B cell (primary cell): ENCODE measurements at regions not wholly inside any gene's neighbourhood (a gene's known extent, or its start where the extent isn't known, plus 50 kb on each side); places are given as distances from the start of the nearest gene placed in this dataset. TPM values are rescaled to one million over a fixed set of nuclear protein-coding genes. Genes with fewer than 3 reads are reported as not detected.

Experiments
- ATAC-seq: fragments of 200-7000 bp; cut with Tn5 transposase; one replicate; pipeline ENCODE4 v1.10.0; 2021; ENCODE audit warnings: low read depth, mild to moderate bottlenecking, moderate number of reproducible peaks, moderate library complexity
- CTCF ChIA-PET: fragments of 350-600 bp; sonication (Branson Sonifier 250); formaldehyde crosslinking; loops from one replicate; lab custom pipeline; 2021; ENCODE audit warnings: antibody characterized with exemption, inconsistent platforms; lab: Charles Lee
- POLR2A ChIA-PET: fragments of 350-600 bp; sonication (Branson Sonifier 250); formaldehyde crosslinking; loops from one replicate; lab custom pipeline; 2021; ENCODE audit warnings: antibody characterized with exemption; lab: Charles Lee
- DNase-seq: peaks from one replicate; pipeline ENCODE4 v3.0.0; 2013
- H2AFZ ChIP-seq: 2 replicates; pipeline ENCODE4 v1.6.1; 2012; ENCODE audit warnings: mild to moderate bottlenecking, low read depth, low read length; ENCODE audit not compliant: insufficient read depth, poor library complexity, severe bottlenecking
- H3K27ac ChIP-seq, 2 donors: 1 replicate in 1 of 2; 2 replicates in 1 of 2; pipeline ENCODE4 v1.5.1; 2012 to 2013; ENCODE audit warnings: low read length in 2 of 2, mild to moderate bottlenecking in 2 of 2, moderate library complexity in 1 of 2
- H3K27me3 ChIP-seq, 4 experiments: fragments of 200-600 bp in 1 of 4; sonication (generic) in 1 of 4; replicated peaks in 1 of 4; 1 replicate in 2 of 4; 2 replicates in 2 of 4; pipeline versions ENCODE4 v1.6.1 to v1.7.0; 2013 to 2016; ENCODE audit warnings: low read length in 3 of 4, mild to moderate bottlenecking in 2 of 4, mixed read lengths in 1 of 4, moderate library complexity in 1 of 4; ENCODE audit not compliant: insufficient read depth in 4 of 4, control insufficient read depth in 3 of 4; ENCODE audit errors: control extremely low read depth in 1 of 4
- H3K36me3 ChIP-seq, 2 experiments: replicated peaks in 1 of 2; 1 replicate in 1 of 2; 2 replicates in 1 of 2; pipeline versions ENCODE4 v1.6.1 to v1.7.1; 2013; ENCODE audit warnings: low read length in 1 of 2; ENCODE audit not compliant: insufficient read depth in 2 of 2, control insufficient read depth in 1 of 2; ENCODE audit errors: control extremely low read depth in 1 of 2, extremely low read depth in 1 of 2
- H3K4me1 ChIP-seq, 2 donors: fragments of 200-600 bp in 1 of 2; sonication (generic) in 1 of 2; 1 replicate in 1 of 2; 2 replicates in 1 of 2; pipeline versions ENCODE4 v1.5.1 to v1.6.1; 2013 to 2017; ENCODE audit warnings: low read length in 2 of 2; ENCODE audit not compliant: control insufficient read depth in 2 of 2, insufficient read depth in 2 of 2
- H3K4me2 ChIP-seq: replicated peaks from 2 replicates; pipeline ENCODE3; 2012; ENCODE audit warnings: mild to moderate bottlenecking, low read depth, low read length; ENCODE audit not compliant: poor library complexity, severe bottlenecking
- H3K4me3 ChIP-seq, 5 experiments: fragments of 200-600 bp in 1 of 5; sonication (generic) in 1 of 5; 1 replicate in 3 of 5; 2 replicates in 2 of 5; pipeline versions ENCODE4 v1.5.1 to v1.7.0; 2011 to 2016; ENCODE audit warnings: low read length in 4 of 5, mild to moderate bottlenecking in 4 of 5, low read depth in 2 of 5, control low read depth in 1 of 5, moderate library complexity in 1 of 5; ENCODE audit not compliant: insufficient read depth in 1 of 5; ENCODE audit errors: control extremely low read depth in 1 of 5, extremely low read depth in 1 of 5
- H3K79me2 ChIP-seq: fragments of 200-600 bp; sonication (generic); one replicate; pipeline ENCODE4 v1.6.0; 2016; ENCODE audit warnings: low read length; ENCODE audit not compliant: control insufficient read depth, insufficient read depth
- H3K9ac ChIP-seq: fragments of 200-600 bp; sonication (generic); 2 replicates; pipeline ENCODE4 v1.6.1; 2017; ENCODE audit warnings: mild to moderate bottlenecking, low read length, moderate library complexity
- H3K9me3 ChIP-seq, 3 donors: one replicate each; pipeline versions ENCODE4 v1.6.1 to v1.7.1; 2013; ENCODE audit warnings: low read length in 2 of 3; ENCODE audit not compliant: control insufficient read depth in 2 of 3, insufficient read depth in 1 of 3; ENCODE audit errors: control extremely low read depth in 1 of 3
- H4K20me1 ChIP-seq: 2 replicates; pipeline ENCODE4 v1.6.0; 2012; ENCODE audit warnings: mild to moderate bottlenecking, low read length; ENCODE audit not compliant: insufficient read depth, control insufficient read depth, poor library complexity, severe bottlenecking
- H3K27ac Mint-ChIP-seq: one replicate; pipeline ENCODE4 v1.8.0; 2021; ENCODE audit warnings: mixed read lengths
- H3K27me3 Mint-ChIP-seq: one replicate; pipeline ENCODE4 v1.8.0; 2021; ENCODE audit warnings: mixed read lengths
- H3K4me1 Mint-ChIP-seq: one replicate; pipeline ENCODE4 v1.8.0; 2021; ENCODE audit warnings: mixed read lengths
- H3K4me3 Mint-ChIP-seq: one replicate; pipeline ENCODE4 v1.8.0; 2021; ENCODE audit warnings: mixed read lengths
- H3K9me3 Mint-ChIP-seq: one replicate; pipeline ENCODE4 v1.8.0; 2022; ENCODE audit warnings: mixed read lengths; ENCODE audit not compliant: insufficient read depth
- CTCF ChIP-seq: fragments of 200-600 bp; IDR thresholded peaks from one replicate; pipeline ENCODE4 v1.8.0; 2022; ENCODE audit warnings: antibody characterized with exemption, mild to moderate bottlenecking
- EZH2 ChIP-seq: IDR thresholded peaks from 2 replicates; pipeline ENCODE4 v1.6.1; 2012; ENCODE audit warnings: borderline replicate concordance, low read depth, mild to moderate bottlenecking, moderate library complexity, low read length; ENCODE audit not compliant: insufficient read depth, poor library complexity, severe bottlenecking
- WGBS: methylation state at CpG from one replicate; pipeline ENCODE4 v1.1.5; 2013; ENCODE audit warnings: missing lambda C conversion rate; ENCODE audit not compliant: insufficient coverage; 5-methylcytosine and 5-hydroxymethylcytosine counted together
- intact Hi-C: fragments of 100-400 bp; cut with micrococcal nuclease; formaldehyde crosslinking; loops from one replicate; pipeline ENCODE4 v1.10.0; 2022
- small RNA-seq: library from RNA; depleted of rRNA; stranded (forward); fragments of <200 nt; gene quantifications from one replicate; pipeline ENCODE3, GENCODE V24; 2012; ENCODE audit warnings: low replicate concordance, low read depth; ENCODE audit not compliant: insufficient read length

- no peaks in the 10 kb centered on the region for H3K79me2 ChIP-seq
- no peaks in the 10 kb centered on the region for H3K27me3 ChIP-seq
- CTCF ChIA-PET = no interaction called here
- no peak overlapping the region for H3K4me2 ChIP-seq
- H3K36me3 ChIP-seq = no peaks in the 10 kb centered on the region
- H3K9me3 ChIP-seq = peaks cover 0 to 5% (median 0%) of the 10 kb centered on the region in 3 donors
- H3K4me3 ChIP-seq = no peak overlapping the region
- no peaks in the 10 kb centered on the region for H3K4me1 ChIP-seq
- no peaks in the 10 kb centered on the region for H3K4me1 Mint-ChIP-seq
- H3K4me3 Mint-ChIP-seq = no peak overlapping the region
- H3K9ac ChIP-seq = no peak overlapping the region
- H3K27ac Mint-ChIP-seq = no peak overlapping the region
- no peak overlapping the region for H2AFZ ChIP-seq
- WGBS = 85% methylated on average over 4 of the region's 7 CpGs
- DNase-seq = no peak
- TF ChIP-seq CTCF = no peak
- no peak for TF ChIP-seq EZH2
- intact Hi-C loops = no loop called here
- H3K9me3 Mint-ChIP-seq = no peaks in the 10 kb centered on the region
- H3K27me3 Mint-ChIP-seq = no peaks in the 10 kb centered on the region
- no peak overlapping the region for H3K27ac ChIP-seq
- ATAC-seq = no peak
- POLR2A ChIA-PET = no interaction called here
- H4K20me1 ChIP-seq = no peaks in the 10 kb centered on the region
These were observed 52.8 kb upstream of the CADM1 start for GRCh38 chr11:115556984-115557383.

- ATAC-seq = no peak
These were observed 51.3 kb upstream of the CADM1 start for GRCh38 chr11:115555336-115556090.

More at GRCh38 chr11:115555336-115556090, 51.3 kb upstream of the CADM1 start:
- no peak overlapping the region for H3K9ac ChIP-seq
- H3K4me3 ChIP-seq = no peak overlapping the region
- POLR2A ChIA-PET = no interaction called here
- intact Hi-C loops = no loop called here
- no peaks in the 10 kb centered on the region for H4K20me1 ChIP-seq
- peaks cover 0 to 5% (median 0%) of the 10 kb centered on the region in 3 donors for H3K9me3 ChIP-seq
- no peaks in the 10 kb centered on the region for H3K36me3 ChIP-seq
- CTCF ChIA-PET = no interaction called here
- H3K27ac ChIP-seq = no peak overlapping the region
- Mint-ChIP-seq H3K9me3 (no peaks in the 10 kb centered on the region), H3K4me1 (no peaks in the 10 kb centered on the region), H3K4me3 (no peak overlapping the region), H3K27me3 (no peaks in the 10 kb centered on the region), H3K27ac (no peak overlapping the region)
- no peaks in the 10 kb centered on the region for H3K27me3 ChIP-seq
- H3K4me2 ChIP-seq = no peak overlapping the region
- 50% methylated on average over 1 of the region's 3 CpGs for WGBS
- H2AFZ ChIP-seq = no peak overlapping the region
- no peaks in the 10 kb centered on the region for H3K4me1 ChIP-seq
- DNase-seq = no peak
- TF ChIP-seq CTCF (no peak), EZH2 (no peak)
- no peaks in the 10 kb centered on the region for H3K79me2 ChIP-seq

Small RNA genes lying in the stretch of these regions (small RNA-seq; reads per million reads assigned to genes)
- gene AP000770.2 (not detected), gene RF01210 (not detected), gene RPL12P46 (not detected)
